DMS53 (cell line): ENCODE measurements at regions not wholly inside any gene's neighbourhood (a gene's known extent, or its start where the extent isn't known, plus 50 kb on each side); places are given as distances from the start of the nearest gene placed in this dataset.
"Not testable (repeated sequence)": the region's sequence is repeated elsewhere in the genome, so short reads cannot be mapped to it uniquely, and the experiment has no call there.

Experiments used
- DNase-seq: peaks from one replicate; lab custom pipeline; 2025; lab: John Stamatoyannopoulos, UW

DNA sequence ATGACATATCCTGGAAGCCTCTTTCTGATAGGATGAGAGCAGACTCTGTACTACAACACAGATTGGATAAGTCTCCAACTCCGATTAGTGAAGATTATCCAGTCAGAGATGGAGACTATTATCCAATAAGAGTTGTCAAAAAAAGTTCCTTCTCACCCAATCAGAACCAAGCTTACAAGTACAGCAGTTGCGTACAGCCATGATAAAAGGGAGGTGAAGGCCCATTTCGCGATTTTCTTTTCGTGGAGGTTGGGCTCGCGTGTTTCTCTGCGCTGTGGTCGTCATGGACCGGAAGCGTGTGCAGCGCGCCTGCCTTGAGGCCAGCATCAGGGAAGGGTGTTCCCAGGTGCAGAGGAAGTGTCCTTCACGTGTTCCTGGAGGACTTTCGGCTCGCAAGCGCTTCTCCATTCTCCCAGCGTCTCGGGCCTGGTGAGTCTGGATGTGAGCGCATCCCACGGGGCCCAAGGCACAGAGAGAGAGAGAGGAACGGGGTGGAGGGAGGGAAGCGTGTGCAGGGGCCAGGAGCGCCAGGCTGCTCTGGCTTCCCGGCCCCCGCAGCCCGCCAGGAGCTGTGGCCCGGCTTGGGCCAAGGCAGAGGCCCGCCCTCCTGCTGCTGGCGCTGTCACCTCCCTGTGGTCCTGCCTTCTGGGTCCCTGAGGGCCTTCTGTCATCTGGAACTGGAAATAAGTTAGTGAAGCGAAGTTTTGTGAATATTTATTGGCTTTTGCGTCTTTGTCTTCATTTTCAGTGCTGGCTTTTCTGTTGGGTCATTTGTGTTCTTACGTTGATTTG is 53.9 kb downstream of the CDRT15L2 start:
- not testable (repeated sequence) for DNase-seq

- DNase-seq = not testable (repeated sequence)
Measured at GRCh38 chr17:20640147-20640546, 60.6 kb downstream of the CDRT15L2 start.

GRCh38 chr17:20646661-20647272 is 67.2 kb downstream of the CDRT15L2 start:
- DNase-seq = peak; percentile 69

- DNase-seq = not testable (repeated sequence)
Measured at GRCh38 chr17:20649097-20649767, 69.7 kb downstream of the CDRT15L2 start.

DNA sequence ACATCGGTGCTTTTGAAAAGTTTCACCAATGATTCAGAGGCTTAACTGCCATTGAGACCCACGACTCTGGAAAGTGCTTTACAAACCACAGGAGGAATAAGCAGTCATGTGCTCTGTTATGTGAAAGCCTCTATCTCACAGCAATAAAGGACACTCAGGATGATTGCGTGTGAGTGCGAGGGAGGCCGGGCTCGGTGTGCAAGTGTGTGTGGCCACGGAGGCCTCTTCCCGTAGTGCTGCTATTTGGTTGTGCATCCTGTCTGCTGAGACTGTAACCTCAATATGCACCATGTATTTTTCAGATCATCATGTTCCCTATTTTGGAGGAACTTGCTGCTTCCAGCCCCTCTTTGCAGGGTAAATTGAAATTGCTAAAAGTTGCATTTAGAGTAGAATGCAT is 71.5 kb downstream of the CDRT15L2 start:
- DNase-seq = not testable (repeated sequence)

DNA sequence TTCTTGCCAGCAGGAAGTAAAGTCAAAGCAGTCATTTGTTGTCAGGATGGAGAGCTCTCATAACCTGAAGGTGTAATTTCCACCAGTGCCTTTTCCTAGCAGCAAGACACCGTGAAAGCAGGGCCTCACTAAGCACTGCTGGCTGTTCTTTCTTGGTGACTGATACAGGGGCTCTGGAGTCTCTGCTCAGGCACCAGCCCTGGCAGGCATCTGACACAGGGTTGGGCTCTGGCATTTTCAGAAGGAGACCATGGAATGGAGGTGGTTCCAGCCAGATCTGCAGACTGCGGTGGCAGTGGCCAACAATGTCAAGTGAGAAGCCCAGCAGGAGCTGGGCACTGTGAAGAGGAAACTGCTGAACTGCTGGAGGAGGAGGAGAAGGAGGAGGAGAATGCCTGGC is 72.2 kb downstream of the CDRT15L2 start:
- peak; percentile 8 for DNase-seq

DNA sequence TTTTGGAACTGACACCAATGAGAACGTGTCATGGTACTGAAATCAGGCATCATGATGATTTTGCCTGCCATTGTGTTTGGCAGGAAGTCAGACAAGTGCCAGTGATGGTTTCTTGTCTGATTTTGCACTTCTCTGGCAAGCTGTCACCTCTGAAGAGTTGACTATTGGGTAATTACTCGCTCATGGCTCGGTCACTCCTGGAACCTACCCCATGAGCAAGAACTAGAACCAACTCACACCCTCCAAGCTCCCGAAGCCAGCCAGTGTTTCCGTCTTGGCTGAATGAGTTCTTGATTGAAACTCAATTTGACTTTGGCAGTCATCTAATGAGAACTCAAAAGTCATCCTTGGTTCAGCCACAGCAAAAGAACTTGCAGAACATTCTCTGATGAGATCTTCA is 73.9 kb downstream of the CDRT15L2 start:
- DNase-seq = not testable (repeated sequence)

GRCh38 chr17:20654114-20654513 is 74.6 kb downstream of the CDRT15L2 start:
- not testable (repeated sequence) for DNase-seq

GRCh38 chr17:20654575-20654974 is 75.1 kb downstream of the CDRT15L2 start:
- DNase-seq = not testable (repeated sequence)

DNA sequence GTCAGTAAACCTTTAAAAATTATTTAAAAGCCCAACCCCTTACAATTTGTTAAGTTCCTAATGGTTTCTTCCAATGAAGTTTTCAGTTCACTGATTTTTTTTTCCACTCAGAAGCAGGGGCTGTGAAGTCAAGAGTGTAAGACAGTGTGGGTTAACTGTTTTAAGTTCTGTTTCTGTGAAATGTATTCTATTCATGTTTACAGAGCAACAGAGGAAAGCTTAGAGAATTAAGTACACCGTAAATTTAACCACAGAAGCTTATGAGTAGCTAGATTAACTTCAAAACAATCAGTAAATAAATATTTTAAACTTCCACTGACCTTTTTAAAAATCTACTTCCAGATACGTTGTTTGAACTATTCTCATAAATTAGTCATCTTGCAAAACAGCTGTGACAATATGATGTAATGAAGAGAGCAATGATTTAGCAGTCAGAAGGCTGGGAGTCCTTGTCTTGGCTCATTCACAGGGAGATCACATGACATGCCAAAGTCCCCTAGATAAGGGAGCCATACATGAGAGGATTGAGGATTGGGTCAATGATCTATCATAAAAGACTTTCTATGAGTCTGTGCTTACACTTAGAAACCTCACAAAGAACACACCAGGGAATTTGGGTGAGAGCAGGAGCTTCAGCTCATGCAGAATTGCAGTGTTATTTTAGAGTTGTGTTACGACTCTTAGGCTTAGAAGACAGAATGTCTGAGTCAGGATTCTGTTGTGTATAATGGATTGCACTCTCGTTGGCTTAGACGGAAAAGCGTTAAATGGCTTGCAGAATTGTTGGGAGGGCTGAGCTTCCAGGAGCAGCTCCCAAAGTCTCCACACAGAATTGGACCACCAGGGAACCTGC is 85.8 kb downstream of the CDRT15L2 start:
- DNase-seq = peak; percentile 11

DNA sequence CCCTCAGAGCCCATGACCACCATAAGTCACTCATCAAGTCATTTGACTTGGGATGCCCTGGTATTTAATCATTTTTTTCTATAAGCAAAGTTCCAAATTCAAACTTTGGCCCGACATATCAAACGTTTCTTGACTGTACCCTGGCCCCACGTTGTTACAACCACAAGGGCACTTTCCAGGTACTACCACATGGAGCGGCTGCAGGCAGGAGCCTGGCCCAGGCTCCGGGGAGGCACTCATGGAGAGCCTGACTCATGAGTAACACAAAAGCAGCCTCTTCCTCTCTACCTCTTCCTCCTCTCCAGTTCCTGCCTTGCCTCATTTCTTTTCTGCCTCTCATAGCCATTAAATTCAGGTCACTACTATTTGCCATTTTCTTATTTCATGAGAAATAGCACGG is 87.2 kb downstream of the CDRT15L2 start:
- DNase-seq = peak; percentile 2

DNA sequence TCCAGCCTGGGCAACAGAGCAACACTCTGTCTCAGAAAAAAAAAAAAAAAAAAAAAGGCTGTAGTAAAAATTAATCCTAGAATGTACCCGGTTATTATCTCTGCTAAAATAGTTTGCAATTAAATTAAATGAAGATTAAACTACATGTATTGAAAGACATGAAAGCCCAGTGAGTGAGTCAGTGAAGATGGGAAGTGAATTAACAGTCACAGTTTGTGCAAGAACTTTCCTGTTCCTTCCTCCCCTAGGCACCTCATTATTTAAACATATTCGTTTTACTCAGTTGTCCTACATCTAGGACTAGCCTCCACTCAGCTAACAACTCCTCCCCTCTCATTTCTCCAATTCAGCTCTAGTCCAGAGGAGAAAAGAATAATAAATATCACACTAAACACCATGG is 88.2 kb downstream of the CDRT15L2 start:
- not testable (repeated sequence) for DNase-seq

DNA sequence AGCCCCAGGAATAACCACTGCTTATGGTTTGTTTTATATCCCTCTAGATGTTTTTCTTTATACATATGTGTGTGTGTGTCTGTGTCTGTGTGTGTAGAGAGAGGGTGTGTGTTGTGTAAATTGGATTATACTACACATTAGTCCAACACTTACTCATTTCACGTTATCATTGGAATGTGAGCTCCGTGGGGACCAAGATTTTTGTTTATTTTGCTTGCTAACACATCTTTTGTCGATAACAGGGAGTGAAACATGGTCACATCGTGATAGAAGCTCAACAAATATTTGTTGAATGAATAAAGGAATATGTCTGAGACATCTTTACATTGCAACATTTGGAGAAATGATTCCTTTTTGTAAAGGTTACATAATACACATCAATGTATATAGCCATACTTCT is 88.8 kb downstream of the CDRT15L2 start:
- DNase-seq = peak; percentile 4

DNA sequence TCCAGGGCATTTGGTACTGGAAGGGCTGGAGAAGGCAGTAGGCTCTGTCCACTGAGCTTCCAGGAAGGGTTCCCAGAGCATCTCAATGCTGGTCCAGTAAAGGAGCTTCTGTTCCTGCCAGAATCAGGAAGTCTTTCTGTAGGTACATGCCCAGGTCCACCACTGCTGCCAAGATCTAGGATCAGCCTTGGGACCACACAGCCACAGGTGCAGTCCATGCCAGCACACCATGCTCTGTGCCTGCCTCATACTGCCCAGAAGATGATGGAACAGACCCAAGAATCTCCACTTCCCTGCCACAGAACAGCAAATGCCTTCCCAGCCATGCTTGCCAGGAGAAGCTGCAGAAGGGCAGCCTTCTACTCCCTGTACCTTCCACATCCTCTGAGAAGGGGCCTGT is 89.3 kb downstream of the CDRT15L2 start:
- DNase-seq = not testable (repeated sequence)

GRCh38 chr17:20670506-20670905 is 91.0 kb downstream of the CDRT15L2 start:
- not testable (repeated sequence) for DNase-seq

- DNase-seq = not testable (repeated sequence)
Measured at GRCh38 chr17:20674374-20674773, 94.8 kb downstream of the CDRT15L2 start.

GRCh38 chr17:20675707-20676106 is 96.2 kb downstream of the CDRT15L2 start:
- DNase-seq = not testable (repeated sequence)

- DNase-seq = not testable (repeated sequence)
Measured at GRCh38 chr17:20676656-20677055, 97.1 kb downstream of the CDRT15L2 start.

DNA sequence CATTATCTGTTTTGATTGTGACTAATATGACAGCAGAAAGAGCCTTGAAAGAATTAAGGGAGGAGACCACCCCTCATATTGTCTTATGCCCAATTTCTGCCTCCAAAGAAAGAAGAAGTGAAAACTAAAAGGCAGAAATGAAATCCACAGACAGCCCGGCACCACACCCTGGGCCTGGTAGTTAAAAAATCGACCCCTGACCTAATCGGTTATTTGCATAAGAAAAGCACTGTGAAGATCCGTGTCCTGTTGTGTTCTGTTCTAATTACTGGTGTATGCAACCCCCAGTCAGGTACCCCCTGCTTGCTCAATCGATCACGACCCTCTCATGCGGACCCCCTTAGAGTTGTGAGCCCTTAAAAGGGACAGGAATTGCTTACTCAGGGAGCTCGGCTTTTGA is 97.9 kb downstream of the CDRT15L2 start:
- DNase-seq = not testable (repeated sequence)

GRCh38 chr17:20678424-20678823 is 98.9 kb downstream of the CDRT15L2 start:
- not testable (repeated sequence) for DNase-seq

DNA sequence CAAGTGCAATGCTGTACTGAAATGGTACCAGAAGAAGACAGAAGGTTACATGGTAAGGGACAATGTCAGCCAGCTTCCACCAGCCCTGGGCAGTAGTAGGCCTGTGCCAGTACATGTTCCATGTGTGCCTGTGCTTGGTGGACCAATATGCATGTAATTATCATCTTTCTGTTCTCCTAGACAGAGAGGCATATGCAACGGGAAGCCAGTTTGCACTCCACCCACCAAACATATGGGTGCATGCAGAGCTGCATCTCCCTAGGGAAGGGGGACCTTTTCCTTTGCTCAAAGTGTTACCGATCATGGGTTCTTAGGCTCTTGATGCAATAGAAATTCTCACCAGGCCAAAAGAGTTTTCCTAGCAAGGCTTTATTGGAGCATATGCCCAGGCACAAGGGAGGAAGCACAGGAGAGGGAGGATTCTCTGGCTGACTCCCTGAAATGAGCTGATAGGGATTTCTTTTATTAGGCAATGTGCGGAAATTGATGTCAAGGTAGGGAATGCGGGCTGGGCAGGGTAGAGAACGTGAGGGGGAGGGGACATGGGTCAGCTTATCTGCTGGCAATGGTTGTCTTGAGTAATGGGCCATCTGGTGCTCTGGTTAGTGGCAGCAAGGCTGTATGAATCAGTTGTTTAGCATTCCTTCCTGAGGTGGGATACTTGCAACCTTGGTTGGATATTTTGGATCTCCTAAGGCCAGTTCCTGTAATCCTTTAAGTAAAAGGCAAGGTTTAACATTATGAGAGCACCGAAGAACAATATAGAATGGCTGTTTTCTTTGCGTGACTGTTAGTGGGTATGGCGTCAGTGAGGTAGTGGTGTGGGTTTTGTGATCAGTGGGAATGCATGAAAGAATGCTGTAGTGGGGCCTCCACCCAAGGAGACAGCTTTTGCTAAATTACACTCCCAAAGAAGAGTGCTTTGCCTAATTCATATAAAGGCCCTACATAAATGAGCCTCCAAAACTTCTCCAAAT is 102.5 kb downstream of the CDRT15L2 start:
- not testable (repeated sequence) for DNase-seq
